Hematopoietic multipotent progenitor cell treated with erythropoietin and hydrocortisone succinate and interleukin-3 and kit ligand, for 8 days (in vitro differentiated cells): ENCODE measurements at regions not wholly inside any gene's neighbourhood (a gene's known extent, or its start where the extent isn't known, plus 50 kb on each side); places are given as distances from the start of the nearest gene placed in this dataset.

ENCODE experiments used
- DNase-seq: peaks from one replicate; pipeline ENCODE4 v3.0.0-alpha.2; 2015

DNA sequence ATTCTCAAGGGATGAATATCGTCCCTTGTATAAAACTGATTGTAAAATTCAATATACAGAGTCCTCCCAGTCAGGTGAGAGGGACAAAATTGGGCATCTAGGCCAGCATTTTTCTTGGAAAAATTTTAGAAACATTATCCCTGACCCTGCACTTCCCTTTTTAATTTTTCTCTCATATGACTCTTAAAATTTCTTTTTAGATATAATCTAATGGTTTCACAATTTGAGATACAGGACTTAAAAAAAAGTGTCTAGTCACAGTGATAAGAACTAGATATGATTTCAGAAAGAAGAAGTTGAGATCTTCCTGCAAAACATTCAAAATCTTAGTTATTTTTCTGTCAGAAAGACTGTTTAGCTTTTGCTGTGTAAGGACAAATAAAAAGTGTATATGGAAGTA, 270.8 kb upstream of the PPFIA2 start:
- DNase-seq = no peak

DNA sequence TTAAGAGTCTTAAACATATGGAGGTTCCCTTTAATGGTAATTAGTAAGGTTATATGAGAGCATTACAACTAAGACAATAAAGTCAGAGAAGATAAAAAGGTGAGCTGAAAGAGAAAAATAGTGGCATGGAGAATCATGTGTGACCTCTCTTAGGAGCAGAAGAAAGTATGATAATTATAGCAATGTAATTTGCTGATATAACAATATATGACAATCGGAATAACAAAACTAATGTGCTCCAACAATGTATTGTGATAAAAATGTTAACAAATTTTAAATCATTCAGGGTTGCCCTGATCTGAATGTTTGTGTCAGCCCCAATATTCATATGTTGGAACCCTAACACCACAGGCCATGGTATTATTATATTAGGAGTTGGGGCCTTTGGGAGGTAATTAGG, 269.6 kb upstream of the PPFIA2 start:
- DNase-seq = no peak

DNA sequence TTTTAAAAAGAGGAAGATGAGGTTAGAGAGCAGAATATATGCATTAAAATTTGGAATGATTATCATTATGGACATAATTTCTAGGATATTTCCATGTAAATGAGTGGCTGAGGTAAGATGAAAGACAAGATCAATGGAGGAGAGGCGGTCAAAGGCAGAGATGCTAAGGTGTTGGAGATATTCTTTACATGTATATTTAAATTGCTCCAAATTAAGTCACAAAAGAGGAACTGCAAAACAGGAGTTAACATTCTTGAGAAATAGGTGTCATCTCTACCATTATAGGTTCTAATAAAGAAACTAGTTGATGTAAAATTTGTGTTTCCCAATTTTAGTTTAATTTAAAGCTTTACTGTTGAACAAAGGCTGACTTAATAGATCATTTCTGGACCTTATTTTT, 268.5 kb upstream of the PPFIA2 start:
- DNase-seq = no peak

DNA sequence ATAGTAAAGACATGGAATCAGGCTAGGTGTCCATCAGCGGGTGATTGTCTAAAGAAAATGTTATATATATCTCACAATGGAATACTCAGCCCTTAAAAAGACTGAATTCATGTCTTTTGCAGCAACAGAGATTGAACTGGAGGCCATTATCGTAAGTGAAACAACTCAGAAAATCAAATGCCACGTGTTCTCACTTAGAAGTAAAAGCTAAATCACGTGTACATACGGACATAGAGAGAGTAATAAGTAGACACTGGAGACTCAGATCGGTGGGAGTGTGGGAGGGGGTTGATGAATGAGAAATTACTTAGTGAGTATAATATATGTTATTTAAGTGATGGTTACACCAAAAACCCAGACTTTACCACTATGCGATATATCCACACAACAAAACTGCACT, 266.3 kb upstream of the PPFIA2 start:
- no peak for DNase-seq

DNA sequence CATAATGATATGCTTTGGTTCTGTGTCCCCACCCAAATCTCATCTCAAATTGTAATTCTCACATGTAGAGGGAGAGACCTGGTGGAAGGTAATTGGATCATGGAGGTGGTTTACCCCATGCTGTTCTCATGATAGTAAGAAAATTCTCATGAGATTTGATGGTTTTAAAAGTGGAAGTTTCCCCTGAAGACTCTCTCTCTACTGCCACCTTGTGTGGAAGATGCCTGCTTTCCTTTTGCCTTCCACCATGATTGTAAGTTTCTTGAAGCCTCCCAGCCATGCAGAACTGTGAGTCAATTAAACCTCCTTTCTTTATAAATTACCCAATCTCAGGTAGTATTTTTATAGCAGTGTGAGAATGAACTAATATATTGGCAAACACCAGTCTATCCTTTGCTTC, 260.4 kb upstream of the PPFIA2 start:
- peak; percentile 2 for DNase-seq

DNA sequence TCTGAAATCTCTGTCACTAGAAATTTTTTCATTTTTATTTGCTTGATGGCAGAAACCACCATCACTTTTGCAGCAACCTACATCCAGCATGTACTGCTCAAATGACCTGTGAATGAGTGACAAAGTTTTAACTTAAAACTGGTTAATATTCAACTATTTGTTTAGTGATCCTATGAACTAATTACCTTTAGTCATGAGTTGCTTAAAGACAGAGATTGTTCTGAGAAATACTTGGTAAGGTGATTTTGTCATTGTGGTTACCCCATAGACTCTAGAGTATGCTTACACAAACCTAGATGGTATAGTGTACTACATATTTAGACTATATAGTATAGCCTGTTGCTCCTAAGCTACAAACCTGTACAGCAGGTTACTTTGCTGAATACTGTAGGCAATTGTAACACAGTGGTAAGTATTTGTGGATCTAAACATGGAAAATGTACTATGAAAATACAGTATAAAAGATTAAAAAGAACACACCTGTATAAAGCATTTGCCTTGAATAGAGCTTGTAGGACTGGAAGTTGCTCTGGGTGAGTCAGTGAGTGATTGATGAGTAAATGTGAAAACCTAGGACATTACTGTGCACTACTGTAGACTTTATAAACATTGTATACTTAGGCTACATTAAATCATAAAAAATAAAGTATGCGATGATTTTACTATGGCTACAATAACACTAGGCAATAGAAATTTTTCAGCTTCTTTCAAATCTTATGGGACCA, 256.6 kb upstream of the PPFIA2 start:
- DNase-seq = no peak

DNA sequence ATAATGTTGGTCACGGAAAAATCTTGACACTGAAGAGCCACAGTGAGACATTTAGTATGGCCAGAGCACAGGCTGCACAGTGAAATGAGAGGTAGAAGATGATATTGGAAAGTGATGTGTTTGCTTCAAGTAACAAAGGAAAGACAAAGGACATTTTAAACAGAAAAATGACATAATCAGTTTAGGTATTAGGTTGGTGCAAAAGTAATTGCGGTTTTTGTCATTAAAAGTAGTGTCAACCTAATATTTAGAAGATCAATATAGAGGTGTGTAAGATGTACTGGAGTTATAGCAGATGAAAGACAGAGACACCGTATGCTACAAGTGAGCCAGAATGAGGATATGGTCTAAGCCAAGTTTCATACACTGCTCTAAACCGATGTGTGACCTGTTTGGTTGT, 253.0 kb upstream of the PPFIA2 start:
- DNase-seq = no peak

DNA sequence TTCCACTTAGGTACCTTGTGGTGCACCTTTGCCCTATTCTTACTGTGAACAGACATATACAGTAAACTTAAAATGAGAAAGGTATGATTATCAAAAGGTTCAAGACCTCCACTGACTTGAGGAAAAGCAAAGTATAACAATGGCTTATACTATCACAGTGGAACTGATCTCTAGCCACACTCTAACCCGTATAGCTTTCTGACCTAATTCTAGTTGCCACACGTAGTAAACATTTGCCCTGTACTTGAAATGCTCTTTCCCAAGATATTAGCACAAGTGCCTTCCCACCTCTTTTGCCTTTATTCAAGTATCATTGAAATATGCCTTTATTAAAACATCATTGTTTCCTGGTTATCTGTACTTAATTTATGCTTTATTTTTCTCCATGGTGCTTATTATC, 250.4 kb upstream of the PPFIA2 start:
- no peak for DNase-seq

DNA sequence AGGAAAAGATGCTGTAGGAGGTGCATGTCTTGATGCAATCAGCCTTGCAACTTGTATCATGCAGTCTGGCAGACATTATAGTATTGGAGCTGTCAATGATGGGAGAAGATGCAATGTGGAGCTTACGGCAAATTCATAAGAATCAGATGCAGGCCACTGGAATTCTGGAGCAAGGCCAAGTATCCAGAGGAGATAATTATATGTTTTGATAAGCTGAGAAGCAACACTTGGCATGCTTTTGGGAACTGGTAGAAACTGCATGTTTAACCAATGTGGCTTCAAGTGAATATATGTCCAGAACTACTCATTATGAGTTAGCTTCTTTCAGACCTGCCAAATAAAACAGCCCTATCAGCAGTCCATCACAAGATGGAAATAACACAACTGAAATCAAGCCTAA, 249.1 kb upstream of the PPFIA2 start:
- no peak for DNase-seq

DNA sequence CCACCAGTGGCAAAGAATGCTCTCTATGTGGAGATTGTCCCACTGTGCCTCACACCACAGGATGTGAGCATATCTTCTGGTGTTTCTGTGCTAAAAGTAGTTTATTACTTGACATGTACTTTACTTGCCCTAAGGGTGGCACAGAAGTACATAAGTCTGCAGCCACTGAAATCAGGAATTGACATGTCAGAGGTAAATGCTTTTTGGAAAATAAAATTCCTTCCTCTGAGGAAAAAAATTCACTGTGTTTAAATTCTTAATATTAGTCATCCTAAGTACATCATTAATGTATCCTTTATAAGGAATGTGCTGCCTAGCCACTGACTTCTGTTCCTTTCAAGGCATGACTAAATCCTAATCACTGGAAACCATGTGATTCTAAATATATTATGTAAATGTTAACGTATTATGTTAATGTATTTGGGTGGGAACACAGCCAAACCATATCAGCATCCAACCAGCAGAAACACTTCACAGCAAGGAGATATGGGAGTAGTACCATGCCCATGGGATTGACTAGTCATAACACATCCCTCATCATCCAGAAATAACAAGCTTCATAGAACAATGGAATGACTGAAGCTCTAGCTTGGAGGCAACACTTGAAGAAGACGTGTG, 239.7 kb upstream of the PPFIA2 start:
- no peak for DNase-seq

DNA sequence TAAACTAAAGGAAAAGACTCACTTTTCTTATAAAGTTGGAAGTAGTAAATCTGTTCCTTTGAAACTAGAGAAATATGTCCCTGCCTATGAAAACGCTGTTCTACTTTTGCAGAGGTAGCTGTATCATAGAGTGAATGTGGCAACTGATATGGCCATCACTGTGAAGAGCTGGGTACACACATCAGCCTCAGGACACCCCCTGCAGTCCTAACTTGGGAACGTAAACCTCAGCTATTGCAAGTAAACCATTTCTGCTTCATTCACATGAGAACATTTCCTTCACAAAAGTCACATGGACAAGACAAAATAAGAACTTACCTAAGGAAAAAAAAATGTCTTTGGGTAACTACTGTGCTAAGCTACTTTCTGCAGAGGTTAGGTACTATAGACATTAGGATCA, 233.3 kb upstream of the PPFIA2 start:
- peak; percentile 17 for DNase-seq

DNA sequence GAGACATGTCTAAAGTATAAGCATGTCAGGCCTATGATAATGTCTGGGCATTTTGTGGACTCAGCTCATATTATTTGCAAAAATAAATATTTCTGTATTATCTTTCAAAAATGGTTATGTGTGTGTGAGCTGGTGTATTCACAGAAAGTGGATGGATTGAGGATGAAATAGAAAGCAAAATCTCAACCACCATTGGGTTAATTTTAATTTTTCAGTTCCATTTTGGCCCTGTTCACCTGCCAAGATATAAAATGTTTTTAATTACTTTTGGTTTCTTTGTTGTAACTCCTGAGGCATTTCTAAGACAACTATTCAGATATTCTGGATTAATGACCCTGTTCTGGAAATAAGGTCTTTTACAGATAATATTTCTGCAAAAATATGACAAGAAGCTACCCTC, 232.7 kb upstream of the PPFIA2 start:
- no peak for DNase-seq

DNA sequence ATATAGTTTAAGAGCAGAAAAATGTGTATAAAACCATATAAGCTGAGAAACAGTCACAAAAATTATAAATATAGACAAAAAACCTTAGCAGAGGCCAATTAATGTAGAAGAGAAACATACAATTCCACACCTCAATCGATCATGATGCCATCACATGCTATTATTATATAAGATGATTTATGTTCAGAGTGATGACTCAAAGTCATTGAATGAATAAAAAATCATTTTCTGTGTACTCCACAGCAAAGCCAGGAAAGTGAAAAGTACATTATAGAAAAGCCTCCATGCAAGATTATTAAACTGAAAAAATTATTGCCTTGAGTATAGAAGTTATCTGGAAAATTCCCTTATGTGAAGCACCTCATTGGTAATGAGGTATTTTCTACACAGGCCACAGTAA, 229.2 kb upstream of the PPFIA2 start:
- no peak for DNase-seq

DNA sequence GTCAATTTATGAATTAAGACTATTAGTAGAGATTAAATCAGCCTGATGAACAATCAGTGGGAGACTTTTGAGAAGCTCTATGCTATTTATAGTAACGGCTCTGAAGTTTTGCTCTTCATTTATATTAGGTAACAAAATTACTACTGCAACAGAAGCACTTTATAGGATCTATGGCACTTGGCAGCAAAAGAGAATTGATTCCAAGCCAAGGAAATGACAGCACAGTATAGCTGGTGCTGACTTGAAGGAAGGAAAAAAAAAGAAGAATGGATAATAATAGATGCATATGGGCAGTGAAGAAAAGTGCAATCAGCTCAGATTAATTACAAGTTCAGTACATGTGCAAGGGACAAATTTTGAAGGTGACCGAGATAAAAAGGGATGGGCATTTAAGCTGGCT, 228.2 kb upstream of the PPFIA2 start:
- DNase-seq = no peak

DNA sequence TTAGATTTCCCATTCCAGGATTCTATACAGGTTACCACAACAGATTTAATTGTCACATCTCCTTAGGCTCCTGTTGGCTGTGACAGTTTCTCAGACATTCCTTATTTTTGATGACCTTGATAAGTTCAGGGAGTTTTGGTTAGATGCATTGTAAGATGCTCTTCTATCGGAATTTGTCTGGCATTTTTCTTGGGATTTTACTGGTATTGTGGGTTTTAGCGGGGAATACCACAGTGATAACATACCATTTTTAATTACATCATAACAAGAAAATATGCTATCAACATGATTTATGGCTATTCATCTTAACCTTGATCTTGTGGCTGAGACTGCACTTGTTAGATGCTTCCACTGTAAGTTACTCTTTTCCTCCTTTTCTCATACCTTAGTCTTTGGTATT, 217.5 kb upstream of the PPFIA2 start:
- DNase-seq = no peak

DNA sequence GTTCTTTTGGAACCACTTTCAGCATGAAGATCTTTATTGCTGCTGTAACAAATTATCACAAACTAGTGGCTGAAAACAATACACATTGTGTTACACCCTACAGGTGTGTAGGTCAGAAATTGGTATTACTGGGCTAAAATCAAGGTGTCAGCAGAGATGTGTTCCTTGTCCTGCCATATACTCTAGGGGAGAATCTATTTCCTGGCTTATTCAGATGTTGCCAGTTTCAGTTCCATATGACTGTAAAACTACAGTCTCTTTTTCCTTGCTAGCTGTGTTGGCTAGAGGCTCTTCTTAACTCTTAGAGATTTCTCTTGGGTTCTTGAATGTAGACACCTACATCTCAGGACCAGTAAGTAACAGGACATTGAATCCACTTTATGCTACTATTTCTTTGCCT, 215.6 kb upstream of the PPFIA2 start:
- DNase-seq = no peak

DNA sequence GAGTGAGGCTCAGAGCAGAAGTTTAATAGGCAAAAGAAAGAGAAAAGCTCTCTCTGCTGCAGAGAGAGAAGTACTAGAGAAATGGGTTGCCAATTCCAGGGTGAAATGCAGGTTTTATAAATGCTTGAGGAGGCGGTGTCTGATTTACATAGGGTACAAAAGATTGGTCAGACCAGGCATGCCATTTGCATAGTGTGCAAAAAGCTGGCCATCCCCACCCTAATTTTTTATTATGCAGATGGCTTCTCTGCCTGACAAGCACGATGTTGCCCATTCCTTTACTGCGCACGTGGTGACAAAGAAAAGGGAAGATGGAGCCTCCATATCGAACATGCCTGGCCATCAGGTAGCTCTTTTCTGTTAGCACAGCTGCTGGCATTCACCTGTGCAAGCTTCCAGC, 209.3 kb upstream of the PPFIA2 start:
- no peak for DNase-seq

DNA sequence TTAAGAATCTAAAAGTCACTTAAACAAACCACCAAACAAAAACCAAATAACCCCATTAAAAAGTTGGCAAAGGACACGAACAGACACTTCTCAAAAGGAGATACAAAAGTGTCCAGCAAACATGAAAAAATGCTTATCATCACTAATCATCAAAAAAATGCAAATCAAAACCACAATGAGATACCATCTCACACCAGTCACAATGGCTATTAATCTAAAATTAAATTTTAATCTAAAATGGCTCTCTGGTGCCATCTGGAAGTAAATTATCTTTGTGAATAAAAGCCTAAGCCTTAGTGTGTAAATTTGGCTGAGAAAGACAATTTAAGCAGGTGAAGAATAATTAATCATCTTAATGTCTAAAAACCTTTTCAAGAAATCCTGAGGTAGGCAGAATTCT, 204.5 kb upstream of the PPFIA2 start:
- DNase-seq = no peak

DNA sequence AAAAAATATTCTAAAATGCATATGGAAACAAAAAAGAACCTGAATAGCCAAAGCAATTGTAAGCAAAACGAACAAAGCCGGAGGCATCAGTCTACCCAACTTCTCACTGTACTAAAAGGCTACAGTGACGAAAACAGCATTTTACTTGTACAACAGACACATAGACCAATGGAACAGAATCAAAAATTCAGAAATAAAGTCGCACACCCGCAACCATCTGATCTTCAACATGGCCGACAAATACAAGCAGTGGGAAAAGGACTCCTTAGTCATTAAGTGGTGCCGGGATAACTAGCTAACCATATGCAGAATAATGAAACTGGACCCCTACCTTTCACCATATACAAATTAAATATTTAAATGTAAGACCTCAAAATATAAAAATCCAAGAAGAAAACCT, 203.9 kb upstream of the PPFIA2 start:
- no peak for DNase-seq

DNA sequence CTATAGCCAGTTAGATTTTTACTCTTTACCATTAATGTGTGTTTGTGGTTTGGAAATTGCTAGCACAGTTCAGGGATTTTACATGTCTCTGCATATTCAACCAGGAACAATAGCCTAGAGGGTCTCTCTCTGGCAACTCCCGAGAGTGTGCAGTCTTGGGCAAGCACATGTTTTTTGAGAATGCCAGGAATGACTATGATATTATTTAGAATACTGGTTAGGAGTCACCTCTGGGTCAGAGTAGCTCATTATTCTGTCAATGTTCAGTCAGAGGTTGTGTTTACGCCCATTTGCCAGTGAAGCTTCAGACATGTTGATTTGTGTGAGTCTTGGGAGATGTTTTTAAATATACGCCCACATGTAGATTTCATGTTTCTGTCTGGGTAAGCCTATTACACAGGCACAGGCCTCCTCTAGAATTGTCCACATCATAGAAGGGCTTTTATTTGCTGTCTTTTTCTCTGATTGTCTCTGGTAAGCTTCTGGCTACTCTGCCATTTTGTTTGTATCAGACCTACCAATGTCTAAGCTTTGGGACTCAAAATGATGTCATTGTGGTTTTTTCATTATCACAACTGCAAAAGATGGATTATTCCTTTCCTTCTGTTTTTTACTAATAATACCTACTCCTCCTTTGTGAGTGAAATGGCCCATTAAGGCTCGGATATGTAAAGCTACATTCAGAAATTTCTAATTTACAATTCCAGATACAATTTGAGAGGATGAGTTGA, 203.1 kb upstream of the PPFIA2 start:
- DNase-seq = no peak

DNA sequence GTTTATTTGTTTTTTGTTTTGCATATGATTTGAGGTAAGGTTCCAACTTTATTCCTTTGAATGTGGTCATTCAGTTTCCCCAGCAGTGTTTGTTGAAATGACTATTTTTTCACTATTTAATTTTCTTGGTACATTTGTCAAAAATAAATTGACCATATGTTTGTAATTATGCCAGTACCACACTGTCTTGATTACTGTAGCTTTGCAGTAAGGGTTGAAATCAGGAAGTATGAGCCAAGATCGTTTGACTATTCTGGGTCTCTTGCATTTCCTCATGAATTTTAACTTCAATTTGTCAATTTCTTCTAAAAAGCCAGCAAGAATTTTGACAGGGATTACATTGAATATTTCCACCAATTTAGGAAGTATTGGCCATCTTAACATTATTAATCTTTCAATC, 199.3 kb upstream of the PPFIA2 start:
- no peak for DNase-seq

DNA sequence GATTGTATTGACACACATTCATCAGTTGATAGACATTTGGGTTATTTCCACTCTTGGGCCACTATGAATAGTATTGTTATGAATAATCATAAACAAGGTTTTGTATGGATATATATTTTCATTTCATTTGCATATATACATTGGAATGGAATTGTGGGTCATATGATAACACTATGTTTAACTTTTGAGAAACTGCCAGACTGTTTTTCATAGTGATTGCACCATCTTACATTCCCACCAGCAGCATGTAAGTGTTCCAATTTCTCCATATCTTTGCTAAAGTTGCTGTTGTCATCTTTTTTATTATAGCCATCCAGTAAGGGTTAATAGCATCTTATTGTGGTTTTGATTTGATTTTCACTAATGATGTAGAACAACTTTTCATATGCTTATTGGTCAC, 198.5 kb upstream of the PPFIA2 start:
- no peak for DNase-seq

DNA sequence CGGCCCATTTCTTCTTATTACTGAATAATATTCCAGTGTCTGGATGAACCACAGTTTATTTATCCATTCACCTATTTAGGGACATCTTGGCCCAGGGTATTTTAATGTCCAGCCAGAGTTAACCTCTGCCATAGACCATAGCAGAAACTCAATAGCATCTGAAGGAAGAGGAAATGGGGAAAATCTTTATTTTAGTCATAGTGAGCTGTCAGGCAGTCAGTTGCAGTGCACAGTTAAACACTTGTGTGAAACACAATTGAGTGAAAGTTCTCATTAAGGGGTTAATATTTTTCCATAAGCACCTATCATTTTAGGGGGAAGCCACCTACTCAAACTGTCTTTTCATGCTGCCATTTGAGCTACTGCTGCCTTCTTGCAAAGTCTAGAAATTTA, 197.3 kb upstream of the PPFIA2 start:
- no peak for DNase-seq

DNA sequence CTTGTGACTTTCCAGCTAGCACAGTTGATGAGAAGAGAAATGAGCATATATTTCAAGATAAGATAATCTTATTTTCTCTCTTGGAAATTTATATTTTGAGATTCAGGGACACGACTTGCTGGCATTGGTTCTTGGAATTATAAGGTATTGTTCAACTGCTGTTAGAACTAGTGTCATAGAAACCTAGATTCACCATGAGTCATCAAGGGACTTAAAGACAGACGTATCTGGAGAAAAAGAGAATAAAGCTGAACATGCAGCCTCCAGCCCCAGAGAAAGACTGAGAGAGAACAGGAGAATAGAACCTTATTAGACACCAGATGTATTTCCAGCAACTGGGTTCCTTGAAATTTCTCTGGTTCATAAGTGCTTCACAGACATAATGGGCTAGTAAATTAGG, 194.4 kb upstream of the PPFIA2 start:
- DNase-seq = no peak

DNA sequence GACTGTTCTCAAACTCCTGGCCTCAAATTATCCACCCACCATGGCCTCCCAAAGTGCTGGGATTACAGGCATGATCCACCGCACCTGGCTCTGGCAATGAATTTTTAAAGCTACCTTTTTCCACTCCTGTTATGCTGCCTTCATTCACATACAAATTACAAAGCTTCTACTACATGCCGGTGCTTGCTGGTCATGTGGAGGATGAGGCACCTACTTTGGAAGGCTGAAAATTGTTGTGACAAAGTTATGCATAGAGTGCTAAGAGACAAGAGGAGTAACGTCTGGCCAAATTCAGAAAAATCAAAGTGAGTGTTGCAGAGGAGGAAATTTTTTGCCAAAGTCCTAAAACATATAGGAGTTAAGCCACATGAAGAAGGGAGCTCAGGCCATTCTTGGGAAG, 191.7 kb upstream of the PPFIA2 start:
- no peak for DNase-seq
